Mesendoderm (in vitro differentiated cells): ENCODE measurements at regions not wholly inside any gene's neighbourhood (a gene's known extent, or its start where the extent isn't known, plus 50 kb on each side); places are given as distances from the start of the nearest gene placed in this dataset.
A peak's percentile ranks its signal among the peaks of the same experiment; 100 is the strongest.

Source experiments
- DNase-seq: peaks from one replicate; pipeline ENCODE4 v3.0.0; 2013
- H2AK5ac ChIP-seq: 2 replicates; pipeline ENCODE4 v1.6.1; 2013; ENCODE audit warnings: low read length, inconsistent platforms
- H2BK120ac ChIP-seq: 2 replicates; pipeline ENCODE4 v1.6.1; 2013; ENCODE audit warnings: low read depth, mild to moderate bottlenecking, low read length, moderate library complexity, mixed read lengths
- H2BK15ac ChIP-seq: replicated peaks from 2 replicates; pipeline ENCODE4 v1.6.1; 2013; ENCODE audit warnings: low read depth, mild to moderate bottlenecking, moderate library complexity
- H2BK5ac ChIP-seq: 2 replicates; pipeline ENCODE4 v1.6.1; 2013; ENCODE audit warnings: low read length, inconsistent platforms
- H3K18ac ChIP-seq: 2 replicates; pipeline ENCODE4 v1.6.1; 2013; ENCODE audit warnings: mild to moderate bottlenecking, low read length, mixed read lengths
- H3K23ac ChIP-seq: one replicate; pipeline ENCODE4 v1.6.1; 2013; ENCODE audit warnings: low read length
- H3K27ac ChIP-seq: 2 replicates; pipeline ENCODE4 v1.5.1; 2013; ENCODE audit warnings: low read depth, mild to moderate bottlenecking, inconsistent platforms, low read length, moderate library complexity
- H3K27me3 ChIP-seq: 2 replicates; pipeline ENCODE4 v1.6.1; 2013; ENCODE audit warnings: low read length, control low read depth, mild to moderate bottlenecking, inconsistent platforms; ENCODE audit not compliant: insufficient read depth, poor library complexity
- H3K36me3 ChIP-seq: 2 replicates; pipeline ENCODE4 v1.6.1; 2013; ENCODE audit warnings: low read length, inconsistent platforms; ENCODE audit not compliant: control insufficient read depth, insufficient read depth
- H3K4ac ChIP-seq: one replicate; pipeline ENCODE4 v1.6.1; 2013; ENCODE audit warnings: low read depth, mild to moderate bottlenecking, low read length, moderate library complexity
- H3K4me1 ChIP-seq: 2 replicates; pipeline ENCODE4 v1.6.1; 2013; ENCODE audit warnings: low read depth, low read length, inconsistent platforms; ENCODE audit not compliant: control insufficient read depth
- H3K4me2 ChIP-seq: 2 replicates; pipeline ENCODE4 v1.6.1; 2013; ENCODE audit warnings: low read length
- H3K4me3 ChIP-seq: 2 replicates; pipeline ENCODE4 v1.5.1; 2013; ENCODE audit warnings: mild to moderate bottlenecking, low read length
- H3K56ac ChIP-seq: one replicate; pipeline ENCODE4 v1.6.1; 2013; ENCODE audit warnings: low read length
- H3K79me1 ChIP-seq: 2 replicates; pipeline ENCODE4 v1.6.1; 2013; ENCODE audit warnings: low read length, inconsistent platforms
- H3K79me2 ChIP-seq: 2 replicates; pipeline ENCODE4 v1.6.1; 2013; ENCODE audit warnings: mild to moderate bottlenecking, low read length; ENCODE audit not compliant: control insufficient read depth, insufficient read depth
- H3K9ac ChIP-seq: 2 replicates; pipeline ENCODE4 v1.6.1; 2013; ENCODE audit warnings: low read length, inconsistent platforms
- H4K5ac ChIP-seq: one replicate; pipeline ENCODE4 v1.6.1; 2013; ENCODE audit warnings: low read length
- H4K8ac ChIP-seq: one replicate; pipeline ENCODE4 v1.6.1; 2013; ENCODE audit warnings: low read depth, mild to moderate bottlenecking, control low read depth, low read length, moderate library complexity
- WGBS: extraction: QIAGEN DNeasy Blood & Tissue Kit; methylation state at CpG from one replicate; pipeline ENCODE4 v1.1.7; 2013; ENCODE audit warnings: low lambda C conversion rate, missing lambda C conversion rate; ENCODE audit not compliant: insufficient coverage; ENCODE audit errors: extremely low coverage; 5-methylcytosine and 5-hydroxymethylcytosine counted together

- no peak overlapping the region for H4K8ac ChIP-seq
- no peak overlapping the region for H4K5ac ChIP-seq
- H3K4me3 ChIP-seq, result no peak overlapping the region
- no peak overlapping the region for H3K4me2 ChIP-seq
- H2BK5ac ChIP-seq, result no peak overlapping the region
- H3K27me3 ChIP-seq, result no peaks in the 10 kb centered on the region
- no peak overlapping the region for H3K23ac ChIP-seq
- no peaks in the 10 kb centered on the region for H3K79me1 ChIP-seq
- H2BK120ac ChIP-seq, result no peak overlapping the region
- H3K9ac ChIP-seq, result no peak overlapping the region
- H3K27ac ChIP-seq, result no peak overlapping the region
- no peak overlapping the region for H2BK15ac ChIP-seq
- H3K36me3 ChIP-seq, result no peaks in the 10 kb centered on the region
- H3K4ac ChIP-seq, result no peak overlapping the region
- H3K56ac ChIP-seq, result no peak overlapping the region
- no peaks in the 10 kb centered on the region for H3K4me1 ChIP-seq
- DNase-seq, result no peak
- WGBS, result no CpG with 5 or more reads among the region's 6 CpGs
- no peak overlapping the region for H2AK5ac ChIP-seq
- no peaks in the 10 kb centered on the region for H3K79me2 ChIP-seq
- no peak overlapping the region for H3K18ac ChIP-seq
Measured at GRCh38 chr15:45763170-45763869, 128.5 kb downstream of the SQOR start.

GRCh38 chr15:45773149-45773548 lies 138.3 kb downstream of the SQOR start:
- Histone ChIP-seq H2AK5ac (no peak overlapping the region), H4K8ac (no peak overlapping the region), H3K79me2 (no peaks in the 10 kb centered on the region), H3K4me3 (no peak overlapping the region), H3K56ac (no peak overlapping the region), H3K27ac (no peak overlapping the region), H2BK15ac (no peak overlapping the region), H3K4ac (no peak overlapping the region), H3K4me1 (no peaks in the 10 kb centered on the region), H3K79me1 (no peaks in the 10 kb centered on the region), H3K27me3 (no peaks in the 10 kb centered on the region), H3K18ac (no peak overlapping the region), H3K9ac (no peak overlapping the region), H3K4me2 (no peak overlapping the region), H2BK120ac (no peak overlapping the region), H2BK5ac (no peak overlapping the region), H4K5ac (no peak overlapping the region), H3K23ac (no peak overlapping the region), H3K36me3 (no peaks in the 10 kb centered on the region)
- no CpG with 5 or more reads among the region's 3 CpGs for WGBS
- DNase-seq, result no peak

- WGBS, result no CpG with 5 or more reads among the region's 4 CpGs
- Histone ChIP-seq H3K56ac (no peak overlapping the region), H2AK5ac (no peak overlapping the region), H3K9ac (no peak overlapping the region), H3K4ac (no peak overlapping the region), H2BK5ac (no peak overlapping the region), H3K27ac (no peak overlapping the region), H3K4me1 (peaks cover 2% of the 10 kb centered on the region), H3K23ac (no peak overlapping the region), H3K36me3 (no peaks in the 10 kb centered on the region), H3K18ac (no peak overlapping the region), H2BK120ac (no peak overlapping the region), H3K4me3 (no peak overlapping the region), H3K4me2 (no peak overlapping the region), H3K27me3 (no peaks in the 10 kb centered on the region), H3K79me2 (no peaks in the 10 kb centered on the region), H4K5ac (no peak overlapping the region), H4K8ac (no peak overlapping the region), H2BK15ac (no peak overlapping the region), H3K79me1 (no peaks in the 10 kb centered on the region)
- DNase-seq, result no peak
Measured at GRCh38 chr15:45776772-45777171, 141.9 kb downstream of the SQOR start.

GRCh38 chr15:45777781-45778180 lies 143.0 kb downstream of the SQOR start:
- H2BK5ac ChIP-seq, result no peak overlapping the region

GRCh38 chr15:45780352-45780751 lies 145.5 kb downstream of the SQOR start:
- Histone ChIP-seq H2BK5ac (no peak overlapping the region), H3K23ac (no peak overlapping the region), H3K4ac (no peak overlapping the region), H3K27ac (no peak overlapping the region), H2BK15ac (no peak overlapping the region), H3K79me1 (no peaks in the 10 kb centered on the region), H3K4me3 (no peak overlapping the region), H2BK120ac (no peak overlapping the region), H3K18ac (no peak overlapping the region), H3K36me3 (no peaks in the 10 kb centered on the region), H4K8ac (no peak overlapping the region), H2AK5ac (no peak overlapping the region), H4K5ac (no peak overlapping the region), H3K27me3 (no peaks in the 10 kb centered on the region), H3K9ac (no peak overlapping the region), H3K56ac (no peak overlapping the region), H3K4me1 (peaks cover 2% of the 10 kb centered on the region), H3K79me2 (no peaks in the 10 kb centered on the region), H3K4me2 (no peak overlapping the region)
- peak; percentile 39 for DNase-seq
- WGBS, result no CpG with 5 or more reads among the region's 2 CpGs

More at GRCh38 chr15:45777781-45778180, 143.0 kb downstream of the SQOR start:
- no peak overlapping the region for H3K23ac ChIP-seq
- H3K4me2 ChIP-seq, result no peak overlapping the region
- no peak overlapping the region for H4K5ac ChIP-seq
- no peak overlapping the region for H3K9ac ChIP-seq
- no peak overlapping the region for H3K4me3 ChIP-seq
- H3K4me1 ChIP-seq, result peaks cover 2% of the 10 kb centered on the region
- no peaks in the 10 kb centered on the region for H3K79me1 ChIP-seq
- no peaks in the 10 kb centered on the region for H3K79me2 ChIP-seq
- no peaks in the 10 kb centered on the region for H3K27me3 ChIP-seq
- no peak overlapping the region for H3K27ac ChIP-seq
- no peak overlapping the region for H3K18ac ChIP-seq
- no peak overlapping the region for H3K4ac ChIP-seq
- no peaks in the 10 kb centered on the region for H3K36me3 ChIP-seq
- no CpG with 5 or more reads among the region's 4 CpGs for WGBS
- no peak overlapping the region for H2BK15ac ChIP-seq
- H3K56ac ChIP-seq, result no peak overlapping the region
- H4K8ac ChIP-seq, result no peak overlapping the region
- H2BK120ac ChIP-seq, result no peak overlapping the region
- DNase-seq, result no peak
- no peak overlapping the region for H2AK5ac ChIP-seq

- Histone ChIP-seq H3K79me2 (no peaks in the 10 kb centered on the region), H2BK5ac (no peak overlapping the region), H3K4me2 (no peak overlapping the region), H2BK15ac (no peak overlapping the region), H3K18ac (no peak overlapping the region), H3K4me3 (no peak overlapping the region), H3K23ac (no peak overlapping the region), H3K4ac (no peak overlapping the region), H3K36me3 (no peaks in the 10 kb centered on the region), H3K27ac (no peak overlapping the region), H3K79me1 (no peaks in the 10 kb centered on the region), H3K56ac (no peak overlapping the region), H3K4me1 (peaks cover 2% of the 10 kb centered on the region), H3K27me3 (no peaks in the 10 kb centered on the region), H3K9ac (no peak overlapping the region), H4K8ac (no peak overlapping the region), H4K5ac (no peak overlapping the region), H2AK5ac (no peak overlapping the region), H2BK120ac (no peak overlapping the region)
- DNase-seq, result no peak
- WGBS, result no CpG with 5 or more reads among the region's 2 CpGs
Measured at GRCh38 chr15:45784656-45785055, 149.8 kb downstream of the SQOR start.
